ENCODE measurements at regions not wholly inside any gene's neighbourhood (a gene's known extent, or its start where the extent isn't known, plus 50 kb on each side); places are given as distances from the start of the nearest gene placed in this dataset.

- no peak for DNase-seq (ENCODE audit: low read depth in 2 of 2)
Observed at GRCh38 chr21:28751176-28751575, 241.5 kb downstream of the LTN1 start.

- DNase-seq (ENCODE audit: low read depth in 2 of 2): no peak
Observed at GRCh38 chr21:28750565-28750964, 242.1 kb downstream of the LTN1 start.

GRCh38 chr21:28749536-28749935 is 243.1 kb downstream of the LTN1 start:
- no peak for DNase-seq (ENCODE audit: low read depth in 2 of 2)

DNA sequence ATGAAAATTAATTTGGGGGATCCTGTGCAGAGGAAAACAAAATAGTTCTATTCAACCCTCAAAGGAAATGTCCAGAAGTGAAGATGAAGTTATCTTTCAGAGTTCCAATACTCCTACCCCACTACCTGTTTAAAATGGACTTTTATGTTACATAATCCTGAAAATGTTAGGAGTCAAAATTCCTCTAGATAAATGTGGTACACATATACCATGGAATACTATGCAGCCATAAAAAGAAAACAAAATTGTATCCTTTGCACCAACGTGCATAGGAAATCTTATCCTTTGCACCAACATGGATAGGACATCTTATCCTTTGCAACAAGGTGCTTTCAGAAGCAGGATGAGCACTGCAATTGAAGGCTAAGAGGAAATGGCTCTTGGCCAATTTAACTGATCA is 245.2 kb downstream of the LTN1 start:
- DNase-seq (ENCODE audit: low read depth in 2 of 2): no peak

GRCh38 chr21:28746166-28746565 is 246.5 kb downstream of the LTN1 start:
- no peak for DNase-seq (ENCODE audit: low read depth in 2 of 2)

GRCh38 chr21:28745131-28746016 is 247.3 kb downstream of the LTN1 start:
- DNase-seq (ENCODE audit: low read depth in 2 of 2): peak; percentile 44 to 67

DNA sequence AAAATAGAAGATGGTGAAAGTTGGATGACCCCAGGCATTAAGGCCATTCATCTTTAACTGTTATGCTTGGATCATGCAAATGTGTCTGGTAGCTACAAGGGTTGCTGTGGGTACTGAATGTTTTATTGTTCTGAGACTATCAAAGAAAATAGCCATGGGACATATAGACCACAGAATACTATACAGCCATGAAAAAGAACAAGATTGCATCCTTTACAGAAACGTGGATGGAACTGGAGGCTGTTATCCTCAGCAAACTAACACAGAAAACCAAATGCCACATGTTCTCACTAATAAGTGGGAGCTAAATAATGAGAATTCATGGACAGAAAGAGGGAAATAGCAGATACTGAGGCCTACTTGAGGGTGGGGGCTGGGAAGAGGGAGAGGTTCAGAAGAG is 249.0 kb downstream of the LTN1 start:
- DNase-seq (ENCODE audit: low read depth in 2 of 2): no peak

DNA sequence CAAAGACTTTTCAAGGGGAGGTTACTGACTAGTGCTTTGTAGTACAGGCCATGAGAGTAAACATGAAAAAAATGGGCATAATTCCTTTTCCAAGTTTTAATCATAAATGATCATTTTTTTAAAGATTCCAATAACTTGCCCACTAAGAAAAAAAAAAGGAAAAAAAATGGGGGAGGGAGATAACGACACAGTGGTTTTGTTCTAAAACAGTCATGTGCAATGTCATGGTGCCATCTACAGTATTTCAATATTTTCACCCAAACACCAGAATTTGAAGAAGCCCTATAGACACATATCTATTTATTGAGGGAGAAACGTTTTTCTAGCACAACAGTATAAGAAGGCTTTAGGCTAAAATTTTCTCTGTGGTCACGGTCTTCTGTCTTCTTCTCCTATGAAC is 250.2 kb downstream of the LTN1 start:
- no peak for DNase-seq (ENCODE audit: low read depth in 2 of 2)

- DNase-seq (ENCODE audit: low read depth in 2 of 2): no peak
Observed at GRCh38 chr21:28740125-28740524, 252.6 kb downstream of the LTN1 start.

DNA sequence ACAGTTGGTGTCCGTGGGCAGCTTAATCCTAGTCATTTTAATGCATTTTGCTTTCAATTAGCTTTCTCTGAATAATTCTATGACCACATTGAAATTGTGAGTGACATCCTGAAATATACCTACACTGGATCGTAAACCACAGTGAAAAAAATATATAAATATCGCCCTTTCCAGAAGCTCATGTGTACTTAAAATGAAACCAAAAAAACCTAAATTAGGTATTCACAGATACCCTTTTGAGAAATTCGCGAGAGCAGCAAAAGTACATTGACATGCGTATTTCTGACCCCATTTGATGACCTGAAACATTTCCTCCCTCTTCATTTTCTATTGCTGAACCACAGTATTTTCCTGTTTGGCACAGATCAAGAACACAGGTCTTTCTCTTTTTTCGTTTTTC is 253.8 kb downstream of the LTN1 start:
- DNase-seq (ENCODE audit: low read depth in 2 of 2): no peak

- no peak for DNase-seq (ENCODE audit: low read depth in 2 of 2)
Observed at GRCh38 chr21:28738420-28738704, 254.3 kb downstream of the LTN1 start.

- DNase-seq (ENCODE audit: low read depth in 2 of 2): no peak
Observed at GRCh38 chr21:28737674-28738419, 254.8 kb downstream of the LTN1 start.

- no peak for DNase-seq (ENCODE audit: low read depth in 2 of 2)
Observed at GRCh38 chr21:28734522-28735175, 258.0 kb downstream of the LTN1 start.

DNA sequence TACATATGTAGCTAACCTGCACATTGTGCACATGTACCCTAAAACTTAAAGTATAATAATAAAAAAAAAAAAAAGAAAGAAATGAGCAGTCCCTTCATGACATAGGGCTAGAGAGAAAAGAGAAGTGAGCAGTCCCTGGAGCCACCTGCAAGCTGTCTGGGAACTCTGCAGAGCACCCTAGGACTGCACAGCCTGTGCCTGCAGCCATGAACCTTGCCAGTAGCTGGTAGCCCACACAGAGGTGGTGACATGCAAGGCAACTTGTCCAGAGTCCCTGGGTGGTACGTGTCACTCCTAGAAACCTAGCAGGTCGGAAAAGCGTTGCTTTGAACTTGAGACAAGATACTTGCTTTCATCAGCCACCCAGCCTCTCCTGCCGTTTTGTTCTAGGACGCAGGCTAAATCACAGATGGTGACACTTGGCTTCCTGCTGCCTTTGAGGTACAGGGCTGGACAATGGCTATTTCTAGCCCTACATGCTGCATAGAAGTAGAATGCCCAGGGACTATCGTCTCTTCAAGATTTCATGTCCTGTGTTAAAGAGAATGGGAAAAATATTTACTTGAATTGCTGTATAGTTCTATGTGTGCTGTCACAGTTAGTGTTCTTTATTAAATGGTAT is 260.9 kb downstream of the LTN1 start:
- DNase-seq (ENCODE audit: low read depth in 2 of 2): no peak

- no peak for DNase-seq (ENCODE audit: low read depth in 2 of 2)
Observed at GRCh38 chr21:28729887-28730286, 262.8 kb downstream of the LTN1 start.

DNA sequence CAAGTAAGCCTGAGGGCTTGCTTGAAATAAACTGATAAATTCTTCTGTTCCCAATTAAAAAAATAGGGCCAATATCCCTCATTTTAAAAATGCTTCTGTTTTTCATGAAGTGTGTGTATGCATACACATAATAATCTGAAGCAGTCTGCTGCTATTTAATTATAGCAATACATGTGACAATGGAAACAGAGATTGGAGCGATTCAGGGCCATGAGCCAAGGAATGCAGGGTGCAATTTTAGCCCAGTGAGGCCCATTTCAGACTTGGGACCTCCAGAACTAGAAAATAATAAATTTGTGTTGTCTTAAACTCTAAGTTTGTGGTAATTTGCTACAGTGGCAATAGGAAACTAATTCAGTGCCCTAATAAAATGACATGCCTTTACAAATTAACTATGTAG is 264.9 kb downstream of the LTN1 start:
- no peak for DNase-seq (ENCODE audit: low read depth in 2 of 2)

- DNase-seq (ENCODE audit: low read depth in 2 of 2): no peak
Observed at GRCh38 chr21:28725396-28725795, 267.3 kb downstream of the LTN1 start.

DNA sequence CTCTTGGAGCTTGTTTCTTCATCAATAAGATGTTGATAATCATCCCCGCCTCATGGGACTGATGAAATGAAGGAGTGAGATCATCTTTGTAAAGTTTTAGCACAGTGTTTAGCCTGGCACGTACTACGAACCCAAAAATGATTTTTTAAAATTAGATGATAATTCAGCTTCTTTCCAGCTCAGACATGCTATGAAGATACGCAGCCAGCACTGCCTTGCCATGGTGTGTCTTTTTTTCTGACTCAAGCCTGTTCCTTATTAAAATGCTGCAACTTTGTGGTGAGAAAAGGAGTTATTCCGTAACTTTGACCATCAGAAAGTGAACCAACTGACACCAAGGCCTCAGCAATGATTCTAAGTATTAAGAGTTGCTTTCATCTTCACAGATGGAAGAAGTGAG is 269.0 kb downstream of the LTN1 start:
- no peak for DNase-seq (ENCODE audit: low read depth in 2 of 2)

- no peak for DNase-seq (ENCODE audit: low read depth in 2 of 2)
Observed at GRCh38 chr21:28719723-28720122, 273.0 kb downstream of the LTN1 start.

- DNase-seq (ENCODE audit: low read depth in 2 of 2): no peak
Observed at GRCh38 chr21:28714777-28715464, 277.8 kb downstream of the LTN1 start.

DNA sequence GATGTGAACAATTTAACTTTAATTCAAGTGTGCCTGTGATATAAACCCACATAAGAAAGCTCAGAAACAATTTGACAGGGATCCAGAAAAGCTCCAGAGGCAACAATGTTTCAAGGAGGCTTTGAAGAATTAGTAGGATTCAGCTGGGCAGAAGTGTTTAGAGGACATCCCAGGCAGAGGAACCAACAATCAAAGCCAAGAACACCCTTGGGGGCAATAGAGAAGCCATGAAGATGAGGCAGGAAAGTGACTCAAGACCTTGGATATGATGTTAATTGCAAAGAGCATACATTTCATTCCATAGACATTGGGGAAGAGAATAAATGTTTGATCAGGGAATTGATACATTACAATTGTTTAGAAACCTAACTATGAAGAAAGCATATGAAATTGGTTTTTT is 280.3 kb downstream of the LTN1 start:
- DNase-seq (ENCODE audit: low read depth in 2 of 2): no peak

DNA sequence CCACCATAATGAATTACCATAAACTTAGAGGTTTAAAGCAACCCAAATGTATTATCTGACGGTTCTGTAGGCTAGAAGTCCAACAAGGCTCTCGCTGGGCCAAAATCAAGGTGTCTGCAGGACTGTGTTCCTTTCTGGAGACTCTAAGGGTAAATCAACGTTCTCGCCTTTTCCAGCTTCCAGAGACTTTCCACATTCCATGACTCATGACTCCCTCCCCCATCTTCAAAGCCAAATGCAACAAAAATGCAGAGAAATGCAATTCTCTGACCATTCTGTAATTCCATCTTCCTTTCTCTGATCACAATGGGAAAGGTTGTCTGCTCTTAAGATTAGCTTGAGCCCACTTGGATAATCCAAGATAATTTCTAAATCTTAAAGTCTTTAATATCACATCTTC is 287.1 kb downstream of the LTN1 start:
- DNase-seq (ENCODE audit: low read depth in 2 of 2): no peak
